HG03103 (cell line): ENCODE measurements at regions not wholly inside any gene's neighbourhood (a gene's known extent, or its start where the extent isn't known, plus 50 kb on each side); places are given as distances from the start of the nearest gene placed in this dataset.

ENCODE experiments used
- ATAC-seq: cut with Tn5 transposase; IDR thresholded peaks from one replicate; pipeline ENCODE4 v1.9.1; 2021; ENCODE audit warnings: low read depth; ENCODE audit not compliant: unreplicated experiment

DNA sequence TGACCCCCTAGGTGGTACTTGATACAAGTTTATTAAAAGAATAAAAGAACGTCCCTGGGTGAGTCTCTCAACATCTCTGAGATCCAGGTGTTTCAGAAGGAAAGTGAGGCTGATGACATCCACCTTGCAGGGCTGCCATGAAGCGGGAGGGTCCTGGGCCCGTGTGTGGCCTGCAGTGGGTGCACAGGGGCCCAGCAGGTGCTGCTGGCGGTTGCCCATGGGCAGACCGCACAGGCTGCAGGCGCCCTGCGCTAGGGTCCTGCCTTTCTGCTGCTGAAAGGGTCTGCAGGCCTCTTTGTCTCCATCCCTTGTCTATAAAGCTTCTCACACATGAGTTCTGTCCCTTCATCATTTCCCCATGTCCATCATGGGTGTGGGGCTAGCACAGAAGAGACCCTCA, 247.0 kb downstream of the TFCP2L1 start:
- ATAC-seq: no peak

DNA sequence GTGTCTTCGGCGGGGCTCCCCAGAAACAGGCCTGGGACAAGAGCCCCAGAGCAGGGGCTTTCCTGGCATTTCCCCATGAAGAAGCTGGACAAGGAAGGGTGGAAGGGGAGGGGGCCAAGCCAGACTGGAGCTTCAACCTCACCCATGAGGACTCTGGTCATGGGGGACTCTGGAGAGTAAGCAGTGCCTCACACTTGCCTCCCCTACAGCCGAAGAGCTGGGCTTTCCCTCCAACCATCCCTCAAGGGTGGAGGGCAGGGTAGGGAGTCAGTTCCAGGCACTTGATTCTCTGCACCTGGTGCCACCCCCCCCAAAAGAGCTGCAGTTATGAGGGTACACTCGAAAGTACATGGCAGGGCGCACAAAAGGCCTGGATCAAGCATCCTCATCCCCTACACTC, 246.6 kb downstream of the TFCP2L1 start:
- no peak for ATAC-seq

- no peak for ATAC-seq
Measured at GRCh38 chr2:121038891-121039616, 245.9 kb downstream of the TFCP2L1 start.

DNA sequence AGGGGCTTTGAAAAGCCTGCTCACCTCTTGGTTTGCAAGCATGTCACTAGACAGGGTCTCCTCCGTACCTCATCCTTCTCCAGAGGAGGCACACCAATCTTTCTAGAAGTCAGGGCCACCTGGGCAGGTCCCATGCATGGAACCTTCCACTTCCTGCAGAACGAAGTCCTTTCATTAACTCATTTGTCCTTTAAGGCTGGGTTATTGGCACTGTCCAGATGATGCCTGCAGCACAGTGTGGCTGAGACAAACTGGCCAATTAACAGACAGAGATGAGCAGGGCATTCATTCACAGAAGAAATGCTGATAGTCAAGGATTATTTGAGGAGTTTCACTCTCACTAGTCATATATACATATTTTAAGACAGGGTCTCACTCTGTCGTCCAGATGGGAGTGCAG, 245.3 kb downstream of the TFCP2L1 start:
- no peak for ATAC-seq

DNA sequence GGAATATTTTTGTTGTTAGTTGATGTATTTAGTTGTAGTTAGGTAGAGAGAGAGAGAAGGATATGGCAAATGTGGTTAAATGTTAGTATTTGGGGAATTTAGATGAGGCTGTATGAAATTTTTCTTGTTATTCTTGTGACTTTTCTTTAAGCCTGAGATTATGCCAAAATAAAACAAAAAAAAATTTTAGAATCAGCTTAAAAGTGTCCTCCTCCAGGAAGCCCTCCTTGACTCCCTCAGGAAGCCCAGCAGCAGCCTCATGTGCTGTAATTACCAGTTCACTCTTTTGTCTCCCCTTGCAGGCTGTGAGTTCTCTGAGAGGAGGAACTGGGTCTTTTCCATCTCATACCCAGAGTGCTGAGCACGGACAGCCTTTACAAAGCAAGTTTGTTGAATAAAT, 243.5 kb downstream of the TFCP2L1 start:
- ATAC-seq: no peak

- ATAC-seq: no peak
Measured at GRCh38 chr2:121043061-121043826, 241.8 kb downstream of the TFCP2L1 start.

DNA sequence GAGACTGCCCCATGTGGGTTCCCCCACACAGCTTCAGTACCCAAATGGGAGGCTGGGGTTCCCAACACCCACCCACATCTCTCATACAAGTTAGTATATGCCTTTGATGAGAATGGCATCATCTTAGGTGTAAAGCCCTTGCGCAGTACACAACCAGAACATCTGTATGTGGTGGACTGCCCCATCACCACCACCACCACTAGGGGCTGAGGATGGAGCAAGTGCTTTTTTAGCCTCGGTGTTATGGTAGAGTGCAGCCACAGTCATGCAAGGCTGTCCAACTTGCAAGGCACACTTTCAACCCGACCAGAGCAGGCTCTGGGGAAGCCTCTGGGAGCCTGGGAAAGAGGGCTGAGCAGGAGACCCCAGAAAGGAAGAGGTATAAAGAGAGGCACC, 241.2 kb downstream of the TFCP2L1 start:
- no peak for ATAC-seq

- no peak for ATAC-seq
Measured at GRCh38 chr2:121044412-121044811, 240.6 kb downstream of the TFCP2L1 start.

GRCh38 chr2:121045245-121045644, 239.8 kb downstream of the TFCP2L1 start:
- ATAC-seq: no peak

GRCh38 chr2:121046335-121046734, 238.7 kb downstream of the TFCP2L1 start:
- no peak for ATAC-seq

DNA sequence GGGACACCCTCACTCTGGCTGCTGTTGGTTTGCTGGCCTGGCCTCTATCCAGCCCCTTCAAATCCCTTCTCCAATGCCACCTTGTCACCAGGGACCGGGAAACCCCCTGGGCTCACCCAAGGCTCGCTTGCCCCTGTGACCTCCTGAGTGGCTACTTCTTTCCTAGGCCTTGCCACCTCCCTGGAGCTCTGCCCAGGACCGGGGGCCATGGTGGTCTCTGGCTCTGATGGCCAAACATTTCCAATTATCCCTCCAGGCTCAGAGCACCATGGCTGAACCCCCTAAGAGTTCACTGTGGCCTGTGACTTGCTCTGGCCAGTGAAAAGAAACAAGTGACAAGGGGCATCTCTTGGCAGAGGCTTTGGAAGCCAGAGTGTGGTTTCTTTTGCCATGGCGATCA, 237.6 kb downstream of the TFCP2L1 start:
- no peak for ATAC-seq

DNA sequence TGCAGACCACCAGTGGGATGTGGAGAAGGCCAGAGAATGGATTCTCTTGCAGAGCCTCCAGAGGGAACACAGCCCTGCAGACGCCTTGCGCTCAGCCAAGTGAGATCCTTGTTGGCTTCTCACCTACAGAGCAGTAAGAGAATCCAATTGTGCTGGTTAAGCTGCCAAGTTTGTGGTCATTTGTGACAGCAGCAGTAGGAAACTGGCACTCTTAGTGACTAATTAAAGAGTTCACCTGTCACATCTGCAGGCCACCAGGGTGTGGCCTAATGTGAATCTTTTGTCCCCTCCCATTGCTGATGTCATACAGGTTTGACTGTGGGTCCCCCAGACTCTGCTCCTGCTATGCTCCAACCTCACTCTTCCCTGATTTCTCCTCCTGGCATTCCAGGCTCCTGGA, 235.9 kb downstream of the TFCP2L1 start:
- no peak for ATAC-seq

DNA sequence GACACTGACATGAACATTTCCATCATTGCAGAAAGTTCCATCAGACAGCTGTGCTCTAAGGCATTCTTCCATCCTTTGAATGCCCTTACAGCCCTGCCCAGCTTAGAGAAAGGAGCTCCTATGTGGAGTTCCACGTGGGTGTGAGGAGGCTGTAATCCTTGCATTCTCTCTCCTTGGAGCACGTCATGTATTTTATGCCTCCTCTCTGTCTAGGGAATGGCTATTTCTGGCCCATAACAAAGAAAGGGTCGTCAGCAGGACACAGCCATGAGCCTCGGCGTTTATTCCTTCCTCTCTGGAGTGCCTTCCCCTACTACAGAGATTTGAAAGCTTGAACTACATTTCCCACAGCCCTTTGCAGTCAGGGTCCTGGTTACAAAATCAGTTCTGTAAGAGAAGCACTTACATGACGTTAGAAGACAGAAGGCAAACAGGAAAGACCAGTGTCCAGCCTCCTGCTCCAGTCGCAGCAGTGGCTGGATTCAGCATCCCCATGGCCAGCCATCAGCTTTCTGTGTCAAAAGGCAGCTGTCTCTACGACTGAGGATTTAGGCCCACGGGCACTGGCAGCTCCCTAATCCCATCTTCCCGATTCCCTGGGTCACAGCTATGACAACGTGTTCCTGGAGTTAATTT, 234.9 kb downstream of the TFCP2L1 start:
- no peak for ATAC-seq

- no peak for ATAC-seq
Measured at GRCh38 chr2:121051311-121051710, 233.7 kb downstream of the TFCP2L1 start.

GRCh38 chr2:121052023-121052422, 233.0 kb downstream of the TFCP2L1 start:
- ATAC-seq: no peak

- ATAC-seq: no peak
Measured at GRCh38 chr2:121052521-121052920, 232.5 kb downstream of the TFCP2L1 start.

GRCh38 chr2:121055088-121055487, 229.9 kb downstream of the TFCP2L1 start:
- ATAC-seq: no peak

GRCh38 chr2:121055501-121055900, 229.5 kb downstream of the TFCP2L1 start:
- ATAC-seq: no peak

GRCh38 chr2:121058852-121059558, 226.0 kb downstream of the TFCP2L1 start:
- no peak for ATAC-seq

GRCh38 chr2:121059651-121060649, 225.1 kb downstream of the TFCP2L1 start:
- no peak for ATAC-seq
